Suprapubic skin (tissue), 4 donors: ENCODE measurements at regions not wholly inside any gene's neighbourhood (a gene's known extent, or its start where the extent isn't known, plus 50 kb on each side); places are given as distances from the start of the nearest gene placed in this dataset.

Source experiments
- DNase-seq, 2 donors: peaks; one replicate each; pipeline ENCODE4 v3.0.0-alpha.2; 2019; ENCODE audit warnings: low spot score in 2 of 2
- H3K27ac ChIP-seq: fragments of 200-600 bp; sonication (generic); one replicate; pipeline ENCODE4 v1.5.1; 2019
- H3K27me3 ChIP-seq: fragments of 200-600 bp; sonication (generic); one replicate; pipeline ENCODE4 v1.5.1; 2019
- H3K36me3 ChIP-seq: fragments of 200-600 bp; sonication (generic); one replicate; pipeline ENCODE4 v1.5.1; 2019
- H3K4me1 ChIP-seq: fragments of 200-600 bp; sonication (generic); one replicate; pipeline ENCODE4 v1.5.1; 2019
- H3K4me3 ChIP-seq: fragments of 200-600 bp; sonication (generic); one replicate; pipeline ENCODE4 v1.5.1; 2019; ENCODE audit warnings: mild to moderate bottlenecking
- H3K9me3 ChIP-seq: fragments of 200-600 bp; sonication (generic); one replicate; pipeline ENCODE4 v1.5.1; 2019
- EP300 ChIP-seq: sonication (generic); formaldehyde crosslinking; IDR thresholded peaks from one replicate; pipeline ENCODE4 v1.6.1; 2017; ENCODE audit warnings: antibody characterized with exemption
- POLR2A ChIP-seq, 2 donors: fragments of 450-650 bp; IDR thresholded peaks; one replicate each; pipeline ENCODE4 v1.6.1; 2017; ENCODE audit warnings: antibody characterized with exemption in 2 of 2, mild to moderate bottlenecking in 2 of 2, moderate library complexity in 2 of 2
- POLR2AphosphoS5 ChIP-seq, 3 donors: sonication (generic); formaldehyde crosslinking; IDR thresholded peaks; one replicate each; pipeline ENCODE4 v1.6.1; 2017; ENCODE audit warnings: antibody characterized with exemption in 3 of 3
- WGBS: methylation state at CpG from one replicate; pipeline ENCODE4 v1.1.5; 2018; 5-methylcytosine and 5-hydroxymethylcytosine counted together
- TF ChIP-seq, protein P1 (sequence below), 2 donors: fragments of 200-600 bp in 1 of 2; fragments of 450-650 bp in 1 of 2; sonication (generic) in 1 of 2; IDR thresholded peaks; one replicate each; pipeline ENCODE4 v1.5.1; 2016 to 2019; ENCODE audit warnings: antibody characterized with exemption in 2 of 2, mild to moderate bottlenecking in 1 of 2, moderate library complexity in 1 of 2

- DNase-seq, result no peak
- H3K27me3 ChIP-seq, result no peaks in the 10 kb centered on the region
- no peaks in the 10 kb centered on the region for H3K9me3 ChIP-seq
- no peak overlapping the region for H3K4me3 ChIP-seq
- H3K27ac ChIP-seq, result no peak overlapping the region
- no peaks in the 10 kb centered on the region for H3K4me1 ChIP-seq
- TF ChIP-seq EP300 (no peak), POLR2A (IDR thresholded peaks at IDR 0.05) (no peak), POLR2AphosphoS5 (IDR thresholded peaks at IDR 0.05) (no peak)
- TF ChIP-seq, protein P1, sequence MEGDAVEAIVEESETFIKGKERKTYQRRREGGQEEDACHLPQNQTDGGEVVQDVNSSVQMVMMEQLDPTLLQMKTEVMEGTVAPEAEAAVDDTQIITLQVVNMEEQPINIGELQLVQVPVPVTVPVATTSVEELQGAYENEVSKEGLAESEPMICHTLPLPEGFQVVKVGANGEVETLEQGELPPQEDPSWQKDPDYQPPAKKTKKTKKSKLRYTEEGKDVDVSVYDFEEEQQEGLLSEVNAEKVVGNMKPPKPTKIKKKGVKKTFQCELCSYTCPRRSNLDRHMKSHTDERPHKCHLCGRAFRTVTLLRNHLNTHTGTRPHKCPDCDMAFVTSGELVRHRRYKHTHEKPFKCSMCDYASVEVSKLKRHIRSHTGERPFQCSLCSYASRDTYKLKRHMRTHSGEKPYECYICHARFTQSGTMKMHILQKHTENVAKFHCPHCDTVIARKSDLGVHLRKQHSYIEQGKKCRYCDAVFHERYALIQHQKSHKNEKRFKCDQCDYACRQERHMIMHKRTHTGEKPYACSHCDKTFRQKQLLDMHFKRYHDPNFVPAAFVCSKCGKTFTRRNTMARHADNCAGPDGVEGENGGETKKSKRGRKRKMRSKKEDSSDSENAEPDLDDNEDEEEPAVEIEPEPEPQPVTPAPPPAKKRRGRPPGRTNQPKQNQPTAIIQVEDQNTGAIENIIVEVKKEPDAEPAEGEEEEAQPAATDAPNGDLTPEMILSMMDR (IDR thresholded peaks at IDR 0.05), result no peak
- no peaks in the 10 kb centered on the region for H3K36me3 ChIP-seq
- WGBS, result 46% methylated on average over 3 of the region's 3 CpGs
Measured at GRCh38 chr1:80657044-80657643, 1143.6 kb upstream of the ADGRL2 start.

DNA sequence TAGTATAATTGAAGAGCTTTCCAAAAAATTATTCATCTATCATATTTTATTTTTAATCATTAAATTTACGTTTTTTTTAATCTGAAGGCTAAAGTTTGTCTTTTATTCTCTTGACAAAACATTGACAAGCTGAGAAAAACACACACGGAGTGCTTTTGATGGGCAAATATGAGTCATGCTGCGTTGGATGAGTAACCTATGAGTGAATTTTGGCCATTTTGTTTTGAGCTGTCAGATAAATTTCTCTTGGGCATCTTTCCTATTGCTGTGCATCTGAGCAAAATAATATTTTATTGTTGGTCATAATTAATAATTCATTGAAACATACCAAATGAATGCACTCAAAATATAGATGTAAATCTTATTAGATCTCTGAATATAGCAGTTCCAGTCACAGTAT, 1144.1 kb upstream of the ADGRL2 start:
- H3K36me3 ChIP-seq, result no peaks in the 10 kb centered on the region
- no peaks in the 10 kb centered on the region for H3K27me3 ChIP-seq
- DNase-seq, result no peak
- 57% methylated on average over 3 of the region's 3 CpGs for WGBS
- H3K27ac ChIP-seq, result no peak overlapping the region
- no peaks in the 10 kb centered on the region for H3K9me3 ChIP-seq
- H3K4me1 ChIP-seq, result no peaks in the 10 kb centered on the region
- TF ChIP-seq POLR2A (IDR thresholded peaks at IDR 0.05), result no peak
- TF ChIP-seq, protein P1 (IDR thresholded peaks at IDR 0.05), result no peak
- no peak for TF ChIP-seq POLR2AphosphoS5 (IDR thresholded peaks at IDR 0.05)
- TF ChIP-seq EP300, result no peak
- no peak overlapping the region for H3K4me3 ChIP-seq

- Histone ChIP-seq H3K9me3 (no peaks in the 10 kb centered on the region), H3K4me1 (no peaks in the 10 kb centered on the region), H3K27me3 (no peaks in the 10 kb centered on the region), H3K4me3 (no peak overlapping the region), H3K27ac (no peak overlapping the region), H3K36me3 (no peaks in the 10 kb centered on the region)
- TF ChIP-seq, protein P1 (IDR thresholded peaks at IDR 0.05), result no peak
- TF ChIP-seq POLR2A (IDR thresholded peaks at IDR 0.05) (no peak), EP300 (no peak)
- no peak for DNase-seq
- 57% methylated on average over 1 of the region's 1 CpG for WGBS
Measured at GRCh38 chr1:80656014-80656636, 1144.6 kb upstream of the ADGRL2 start.

DNA sequence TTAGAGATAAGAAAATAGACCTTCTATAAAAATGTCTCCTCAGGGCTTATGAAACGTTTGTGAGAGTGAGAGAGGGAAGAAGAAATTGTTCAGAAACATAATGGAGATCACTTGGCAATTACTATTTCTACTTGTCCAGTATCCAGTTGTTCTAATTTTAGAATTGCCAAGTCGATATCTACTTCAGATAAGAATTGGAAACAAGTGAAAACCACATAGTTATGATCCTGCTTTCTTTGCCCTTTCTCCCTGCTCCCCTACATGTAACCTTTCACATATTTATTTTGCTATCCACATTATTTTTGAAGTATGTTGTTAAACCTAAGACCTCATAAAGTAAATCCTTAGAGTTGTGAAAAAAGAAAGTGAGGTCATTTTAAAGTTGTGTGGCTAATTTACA, 1154.7 kb upstream of the ADGRL2 start:
- H3K4me3 ChIP-seq, result no peak overlapping the region
- H3K27me3 ChIP-seq, result no peaks in the 10 kb centered on the region
- H3K27ac ChIP-seq, result no peak overlapping the region
- TF ChIP-seq POLR2A (IDR thresholded peaks at IDR 0.05) (no peak), POLR2AphosphoS5 (IDR thresholded peaks at IDR 0.05) (no peak), EP300 (no peak)
- TF ChIP-seq, protein P1 (IDR thresholded peaks at IDR 0.05), result no peak
- no peaks in the 10 kb centered on the region for H3K4me1 ChIP-seq
- H3K9me3 ChIP-seq, result no peaks in the 10 kb centered on the region
- no peak for DNase-seq
- no peaks in the 10 kb centered on the region for H3K36me3 ChIP-seq
- WGBS, result 21% methylated on average over 2 of the region's 2 CpGs

DNA sequence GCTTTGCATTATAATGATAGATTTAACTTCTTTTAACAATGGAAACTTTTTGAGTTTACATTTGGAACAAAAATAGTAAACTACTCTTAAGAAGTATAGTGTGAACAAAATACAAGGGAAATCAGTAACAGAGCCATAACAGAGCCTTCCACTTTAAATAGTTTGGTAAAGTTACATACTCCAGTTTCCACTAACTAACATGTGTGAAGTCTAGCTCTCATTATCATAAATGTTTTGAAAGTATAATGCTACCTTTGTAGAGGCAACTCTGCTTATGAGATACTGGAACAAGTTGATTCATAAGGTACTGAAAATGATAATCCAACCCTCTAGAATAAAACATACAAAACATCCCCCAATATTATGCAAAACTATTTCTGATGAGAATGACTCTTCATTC, 1155.1 kb upstream of the ADGRL2 start:
- no peak overlapping the region for H3K27ac ChIP-seq
- TF ChIP-seq POLR2A (IDR thresholded peaks at IDR 0.05) (no peak), POLR2AphosphoS5 (IDR thresholded peaks at IDR 0.05) (no peak), EP300 (no peak)
- TF ChIP-seq, protein P1 (IDR thresholded peaks at IDR 0.05), result no peak
- no peaks in the 10 kb centered on the region for H3K4me1 ChIP-seq

More for the DNA sequence above, 1155.1 kb upstream of the ADGRL2 start:
- no peak overlapping the region for H3K4me3 ChIP-seq
- H3K27me3 ChIP-seq, result no peaks in the 10 kb centered on the region
- H3K9me3 ChIP-seq, result no peaks in the 10 kb centered on the region
- H3K36me3 ChIP-seq, result no peaks in the 10 kb centered on the region
- no peak for DNase-seq
